ENCODE measurements at regions not wholly inside any gene's neighbourhood (a gene's known extent, or its start where the extent isn't known, plus 50 kb on each side); places are given as distances from the start of the nearest gene placed in this dataset.
"Not testable (repeated sequence)": the region's sequence is repeated elsewhere in the genome, so short reads cannot be mapped to it uniquely, and the experiment has no call there.

- FAIRE-seq (no peak), DNase-seq (ENCODE audit: extremely low spot score, insufficient read length, low read depth) (no peak)
Observed at GRCh38 chr13:68995972-68996667, 1111.5 kb upstream of the ATXN8OS start.

DNA sequence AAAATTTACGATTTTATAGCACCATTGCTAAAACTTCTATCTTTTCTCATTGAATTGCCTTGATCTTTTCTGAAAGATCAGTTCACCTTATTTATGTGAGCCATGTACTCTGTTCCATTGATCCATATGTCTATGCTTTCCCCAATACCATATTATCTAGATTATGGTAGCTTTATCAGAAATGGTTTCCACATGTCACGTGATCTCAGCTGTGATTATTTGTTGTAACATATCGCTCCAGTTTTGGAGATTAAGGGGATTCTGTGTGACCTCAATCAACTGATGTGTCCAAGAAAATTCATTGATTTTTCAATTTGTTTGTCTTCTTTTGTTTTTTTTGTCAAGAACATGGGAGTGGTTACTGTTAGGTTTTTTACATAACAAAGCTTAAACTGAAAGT, 1114.5 kb upstream of the ATXN8OS start:
- DNase-seq (ENCODE audit: extremely low spot score, insufficient read length, low read depth), result no peak

DNA sequence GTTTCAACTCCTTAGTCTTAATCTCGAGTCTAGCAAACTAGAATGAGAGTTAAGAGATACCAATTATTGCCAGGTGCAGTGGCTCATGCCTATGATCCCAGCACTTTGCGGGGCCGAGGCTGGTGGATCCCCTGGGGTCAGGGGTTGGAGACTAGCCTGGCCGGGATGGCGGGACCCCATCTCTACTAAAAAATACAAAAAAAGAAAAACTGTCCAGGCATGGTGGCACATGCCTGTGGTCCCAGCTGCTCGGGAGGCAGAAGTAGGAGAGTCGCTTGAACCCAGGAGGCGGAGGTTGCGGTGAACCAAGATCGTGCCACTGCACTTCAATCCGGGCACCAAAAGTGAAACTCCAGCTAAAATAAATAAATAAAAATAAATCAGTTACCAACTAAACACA, 1119.5 kb upstream of the ATXN8OS start:
- DNase-seq (ENCODE audit: extremely low spot score, insufficient read length, low read depth), result no peak
- FAIRE-seq, result no peak

More for the DNA sequence above, 1114.5 kb upstream of the ATXN8OS start:
- no peak for FAIRE-seq

- DNase-seq (ENCODE audit: extremely low spot score, insufficient read length, low read depth) (no peak), FAIRE-seq (no peak)
Observed at GRCh38 chr13:68987585-68987984, 1120.0 kb upstream of the ATXN8OS start.

DNA sequence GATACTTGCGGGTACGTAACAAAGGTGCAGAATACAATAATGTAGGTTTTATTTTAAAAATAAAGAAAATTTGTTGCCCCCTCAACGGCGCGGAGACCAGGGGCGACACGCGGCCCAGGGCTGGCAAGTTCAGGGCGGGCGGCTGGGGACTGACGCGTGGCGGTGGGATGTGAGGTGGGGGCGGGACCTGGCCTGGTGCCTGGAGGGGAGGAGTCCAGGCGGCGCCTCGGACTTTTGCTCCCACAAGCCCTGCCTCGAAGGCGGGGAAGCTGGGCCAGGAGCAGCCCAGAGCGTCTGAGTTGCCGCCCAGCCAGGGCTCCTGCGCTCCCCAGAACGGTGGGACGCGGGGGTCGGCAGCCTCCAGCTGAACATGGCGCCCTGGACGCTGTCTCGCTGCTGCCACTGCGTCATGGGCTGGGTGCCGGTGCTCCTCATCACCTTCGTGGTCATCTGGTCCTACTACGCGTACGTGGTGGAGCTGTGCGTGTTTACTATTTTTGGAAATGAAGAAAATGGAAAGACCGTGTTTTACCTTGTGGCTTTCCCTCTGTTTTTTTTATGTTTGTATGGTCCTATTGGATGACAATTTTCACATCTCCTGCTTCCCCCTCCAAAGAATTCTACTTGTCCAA, 1122.8 kb upstream of the ATXN8OS start:
- no peak for DNase-seq (ENCODE audit: extremely low spot score, insufficient read length, low read depth)
- FAIRE-seq, result no peak

GRCh38 chr13:68982961-68983619, 1124.5 kb upstream of the ATXN8OS start:
- FAIRE-seq (no peak), DNase-seq (ENCODE audit: extremely low spot score, insufficient read length, low read depth) (no peak)

- no peak for FAIRE-seq
Observed at GRCh38 chr13:68976287-68976686, 1131.3 kb upstream of the ATXN8OS start.

GRCh38 chr13:68970532-68970931, 1137.1 kb upstream of the ATXN8OS start:
- no peak for FAIRE-seq

More at GRCh38 chr13:68976287-68976686, 1131.3 kb upstream of the ATXN8OS start:
- no peak for DNase-seq (ENCODE audit: extremely low spot score, insufficient read length, low read depth)

GRCh38 chr13:68948586-68948985, 1159.0 kb upstream of the ATXN8OS start:
- DNase-seq (ENCODE audit: extremely low spot score, insufficient read length, low read depth), result no peak
- no peak for FAIRE-seq

More at GRCh38 chr13:68970532-68970931, 1137.1 kb upstream of the ATXN8OS start:
- no peak for DNase-seq (ENCODE audit: extremely low spot score, insufficient read length, low read depth)

- FAIRE-seq (no peak), DNase-seq (ENCODE audit: extremely low spot score, insufficient read length, low read depth) (no peak)
Observed at GRCh38 chr13:68944272-68944671, 1163.4 kb upstream of the ATXN8OS start.

DNA sequence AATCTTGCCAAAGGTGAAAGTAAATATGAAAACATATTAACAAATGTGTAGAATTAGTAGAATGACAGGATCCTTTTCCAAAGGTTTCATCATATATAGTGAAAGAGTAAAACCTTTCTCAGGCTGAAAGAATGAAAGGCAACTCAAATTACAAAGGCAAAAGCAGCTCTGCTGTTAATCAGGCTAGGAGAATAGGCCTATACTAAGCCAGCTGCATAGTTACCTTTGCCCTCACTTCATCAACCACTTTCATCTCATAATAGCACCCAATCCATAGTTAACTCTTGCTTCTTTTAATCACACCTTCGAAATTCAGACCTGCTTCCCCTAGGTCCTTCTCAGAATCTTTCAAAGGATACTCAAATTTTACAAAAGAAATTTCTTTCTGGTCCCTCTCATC, 1167.6 kb upstream of the ATXN8OS start:
- no peak for DNase-seq (ENCODE audit: extremely low spot score, insufficient read length, low read depth)
- FAIRE-seq, result no peak

DNA sequence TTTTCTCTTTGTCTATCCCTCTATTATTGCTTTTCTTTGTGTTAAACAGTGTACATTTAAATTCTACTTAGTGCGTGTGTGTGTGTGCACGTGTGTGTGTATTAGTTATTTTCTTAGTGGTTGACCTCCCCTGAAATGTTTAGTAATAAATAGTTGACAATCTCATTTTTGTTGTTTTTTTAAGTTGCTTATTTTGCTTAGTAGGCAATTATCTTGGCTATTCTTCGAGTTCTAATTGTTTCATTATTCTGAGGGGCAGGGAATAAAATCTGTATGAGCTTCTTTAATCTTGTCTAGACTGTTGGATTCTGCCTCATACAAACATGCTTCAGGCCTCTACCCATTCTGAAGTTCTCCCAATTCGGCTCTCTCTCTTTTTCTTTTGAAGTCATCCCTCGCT, 1169.0 kb upstream of the ATXN8OS start:
- no peak for DNase-seq (ENCODE audit: extremely low spot score, insufficient read length, low read depth)
- no peak for FAIRE-seq

- FAIRE-seq (no peak), DNase-seq (ENCODE audit: extremely low spot score, insufficient read length, low read depth) (no peak)
Observed at GRCh38 chr13:68929075-68929745, 1178.4 kb upstream of the ATXN8OS start.

GRCh38 chr13:68927387-68928026, 1180.1 kb upstream of the ATXN8OS start:
- FAIRE-seq (peak; percentile 65), DNase-seq (ENCODE audit: extremely low spot score, insufficient read length, low read depth) (no peak)

DNA sequence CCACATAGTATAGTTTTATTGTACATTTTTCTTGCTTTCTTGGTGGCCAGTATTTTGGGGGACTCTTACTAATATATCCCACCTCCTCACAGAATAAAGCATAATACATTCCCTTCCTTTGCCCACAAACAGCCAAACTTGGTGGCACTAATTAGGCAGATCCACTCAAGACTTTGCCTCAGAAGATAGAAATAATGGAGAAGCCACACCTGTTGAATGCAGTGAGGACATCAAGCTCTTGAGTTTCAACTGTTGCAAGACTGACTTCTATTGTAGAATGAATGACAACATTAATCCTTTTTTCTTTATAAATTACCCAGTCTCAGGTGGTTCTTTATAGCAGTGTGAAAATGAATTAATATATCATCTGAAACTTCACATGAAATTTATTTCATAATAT, 1183.6 kb upstream of the ATXN8OS start:
- DNase-seq (ENCODE audit: extremely low spot score, insufficient read length, low read depth) (no peak), FAIRE-seq (no peak)

GRCh38 chr13:68908879-68909278, 1198.7 kb upstream of the ATXN8OS start:
- DNase-seq (ENCODE audit: extremely low spot score, insufficient read length, low read depth) (no peak), FAIRE-seq (no peak)

DNA sequence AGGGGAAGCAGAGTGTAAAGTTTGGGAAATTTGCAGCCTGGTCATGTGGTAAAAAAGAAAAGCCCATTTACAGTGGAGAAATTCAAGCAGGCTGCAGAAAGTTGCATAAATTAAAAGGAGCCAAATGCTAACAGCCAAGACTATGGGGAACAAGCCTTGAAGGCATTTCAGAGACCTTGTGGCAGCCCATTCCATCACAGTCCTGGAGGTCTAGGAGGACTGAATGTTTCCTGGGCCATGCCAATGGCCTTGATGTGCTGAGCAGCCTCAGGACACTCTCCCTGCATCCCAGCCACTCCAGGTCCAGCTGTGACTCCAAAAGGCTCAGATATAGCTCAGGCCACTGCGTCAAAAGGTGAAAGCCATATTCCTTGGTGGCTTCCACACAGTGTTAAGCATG, 1202.4 kb upstream of the ATXN8OS start:
- FAIRE-seq (no peak), DNase-seq (ENCODE audit: extremely low spot score, insufficient read length, low read depth) (no peak)

DNA sequence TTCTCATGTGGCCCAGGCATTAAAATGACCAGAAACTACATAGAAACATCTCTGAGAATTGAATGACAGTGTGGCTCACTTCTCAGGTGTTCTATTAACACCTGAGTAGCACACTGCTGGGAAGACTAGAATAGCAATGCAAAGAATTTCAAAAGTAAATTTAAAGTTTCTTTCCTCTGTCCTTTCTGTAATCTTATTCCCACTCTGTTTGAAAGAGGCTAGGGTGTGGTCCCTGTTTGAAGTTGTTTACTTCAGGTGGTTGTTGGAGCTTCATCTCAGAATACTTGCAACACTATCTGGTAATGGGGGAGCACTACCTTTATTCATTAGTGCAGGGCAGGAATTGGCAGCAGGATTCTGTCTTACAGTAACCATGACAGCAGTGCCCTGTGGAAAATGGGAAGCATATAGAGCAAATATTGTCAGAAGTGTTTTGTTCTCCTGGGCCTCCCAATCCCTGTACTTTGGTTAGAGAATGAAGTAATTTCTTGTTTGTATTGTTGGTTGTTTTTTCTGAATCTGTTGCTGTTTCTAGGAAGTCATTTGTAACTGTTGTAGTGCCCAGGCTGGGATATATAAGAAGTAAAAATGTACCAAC, 1210.2 kb upstream of the ATXN8OS start:
- FAIRE-seq (no peak), DNase-seq (ENCODE audit: extremely low spot score, insufficient read length, low read depth) (no peak)

- no peak for DNase-seq (ENCODE audit: extremely low spot score, insufficient read length, low read depth)
Observed at GRCh38 chr13:68895696-68896095, 1211.9 kb upstream of the ATXN8OS start.

GRCh38 chr13:68893721-68894120, 1213.9 kb upstream of the ATXN8OS start:
- not testable (repeated sequence) for FAIRE-seq

More at GRCh38 chr13:68895696-68896095, 1211.9 kb upstream of the ATXN8OS start:
- FAIRE-seq, result no peak

More at GRCh38 chr13:68893721-68894120, 1213.9 kb upstream of the ATXN8OS start:
- not testable (repeated sequence) for DNase-seq (ENCODE audit: extremely low spot score, insufficient read length, low read depth)
